Thyroid gland (tissue), 4 donors: ENCODE measurements at regions not wholly inside any gene's neighbourhood (a gene's known extent, or its start where the extent isn't known, plus 50 kb on each side); places are given as distances from the start of the nearest gene placed in this dataset.

Source experiments
- DNase-seq, 2 donors: peaks; one replicate each; pipeline ENCODE4 v3.0.0-alpha.2; 2019
- H3K27ac ChIP-seq, 3 donors: fragments of 200-600 bp; sonication (generic); 1 replicate in 2 of 3; 2 replicates in 1 of 3; pipeline ENCODE4 v1.5.1; 2016 to 2019; ENCODE audit warnings: mild to moderate bottlenecking in 1 of 3, moderate library complexity in 1 of 3
- H3K27me3 ChIP-seq: fragments of 200-600 bp; sonication (generic); one replicate; pipeline ENCODE4 v1.5.1; 2019
- H3K36me3 ChIP-seq, 2 donors: fragments of 200-600 bp; sonication (generic); one replicate each; pipeline ENCODE4 v1.5.1; 2016 to 2019
- H3K4me1 ChIP-seq, 2 donors: fragments of 200-600 bp; sonication (generic); one replicate each; pipeline ENCODE4 v1.5.1; 2017 to 2019
- H3K4me3 ChIP-seq, 3 donors: fragments of 200-600 bp; sonication (generic); replicated peaks in 1 of 3; 1 replicate in 2 of 3; 2 replicates in 1 of 3; pipeline ENCODE4 v1.5.1; 2016; ENCODE audit warnings: mild to moderate bottlenecking in 1 of 3
- H3K9me3 ChIP-seq: fragments of 200-600 bp; sonication (generic); one replicate; pipeline ENCODE4 v1.5.1; 2017
- POLR2A ChIP-seq, 2 donors: fragments of 450-650 bp; IDR thresholded peaks; one replicate each; pipeline ENCODE4 v1.6.1; 2017; ENCODE audit warnings: antibody characterized with exemption in 2 of 2, mild to moderate bottlenecking in 2 of 2, moderate library complexity in 1 of 2
- WGBS, 2 donors: methylation state at CpG; one replicate each; pipeline ENCODE4 v1.1.5; 2017; 5-methylcytosine and 5-hydroxymethylcytosine counted together
- intact Hi-C: fragments of 100-400 bp; cut with DNase I; formaldehyde crosslinking; loops from one replicate; pipeline ENCODE4 v1.15.1; 2023
- TF ChIP-seq, protein P1 (sequence below), 6 experiments: fragments of 200-600 bp in 3 of 6; fragments of 450-650 bp in 3 of 6; sonication (generic) in 3 of 6; IDR thresholded peaks; one replicate each; pipeline ENCODE4 v1.5.1; 2016 to 2019; ENCODE audit warnings: antibody characterized with exemption in 6 of 6, mild to moderate bottlenecking in 2 of 6, inconsistent platforms in 1 of 6, moderate library complexity in 1 of 6

DNA sequence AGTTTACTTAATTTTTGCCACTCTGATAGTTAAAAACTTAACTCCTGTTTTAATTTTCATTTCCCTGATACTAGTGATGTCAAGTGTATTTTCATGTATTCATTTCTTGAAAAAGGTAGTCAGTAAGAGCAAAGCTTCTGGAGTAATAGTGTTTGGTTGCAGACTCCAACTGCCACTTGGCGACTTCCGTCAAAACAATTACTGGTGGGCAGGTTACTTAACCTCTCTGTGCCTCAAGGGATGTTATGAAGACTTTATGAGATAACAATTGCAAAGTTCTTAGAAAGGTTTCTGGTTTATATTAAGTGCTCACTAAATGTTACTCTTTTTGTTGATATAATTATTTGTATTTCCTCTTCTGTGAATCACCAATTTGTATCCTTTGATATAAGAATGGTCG lies 129.7 kb downstream of the NFKBIZ start:
- H3K4me1 ChIP-seq = no peaks in the 10 kb centered on the region
- 90 to 94% methylated on average over 3 of the region's 3 CpGs for WGBS, 2 donors
- intact Hi-C loops = no loop called here

DNA sequence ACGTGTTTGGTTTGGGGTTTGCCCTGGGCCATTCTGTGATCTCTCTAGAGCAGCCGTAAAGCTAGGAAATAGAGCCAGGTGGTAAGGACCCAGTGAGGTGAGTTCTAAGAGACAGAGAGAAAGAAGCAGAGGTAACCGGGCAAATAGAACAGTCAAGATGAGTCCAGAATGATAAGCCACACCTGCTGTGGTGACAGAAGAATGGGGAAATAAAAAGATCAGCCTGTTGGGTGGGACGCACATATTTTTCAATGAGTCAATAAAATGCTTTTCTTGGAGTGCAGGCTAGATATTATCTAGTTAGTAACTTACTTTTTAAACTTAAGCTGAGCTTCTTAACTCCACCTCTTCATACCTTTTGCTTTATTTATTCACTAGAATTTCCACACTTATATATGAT lies 135.0 kb downstream of the NFKBIZ start:
- 94 to 97% methylated on average over 4 of the region's 4 CpGs for WGBS, 2 donors
- Histone ChIP-seq H3K4me3 (no peak overlapping the region), H3K9me3 (no peaks in the 10 kb centered on the region), H3K36me3 (no peaks in the 10 kb centered on the region), H3K27ac (no peak overlapping the region), H3K27me3 (no peaks in the 10 kb centered on the region), H3K4me1 (no peaks in the 10 kb centered on the region)
- intact Hi-C loops = no loop called here
- TF ChIP-seq POLR2A (IDR thresholded peaks at IDR 0.05) = no peak
- TF ChIP-seq, protein P1, sequence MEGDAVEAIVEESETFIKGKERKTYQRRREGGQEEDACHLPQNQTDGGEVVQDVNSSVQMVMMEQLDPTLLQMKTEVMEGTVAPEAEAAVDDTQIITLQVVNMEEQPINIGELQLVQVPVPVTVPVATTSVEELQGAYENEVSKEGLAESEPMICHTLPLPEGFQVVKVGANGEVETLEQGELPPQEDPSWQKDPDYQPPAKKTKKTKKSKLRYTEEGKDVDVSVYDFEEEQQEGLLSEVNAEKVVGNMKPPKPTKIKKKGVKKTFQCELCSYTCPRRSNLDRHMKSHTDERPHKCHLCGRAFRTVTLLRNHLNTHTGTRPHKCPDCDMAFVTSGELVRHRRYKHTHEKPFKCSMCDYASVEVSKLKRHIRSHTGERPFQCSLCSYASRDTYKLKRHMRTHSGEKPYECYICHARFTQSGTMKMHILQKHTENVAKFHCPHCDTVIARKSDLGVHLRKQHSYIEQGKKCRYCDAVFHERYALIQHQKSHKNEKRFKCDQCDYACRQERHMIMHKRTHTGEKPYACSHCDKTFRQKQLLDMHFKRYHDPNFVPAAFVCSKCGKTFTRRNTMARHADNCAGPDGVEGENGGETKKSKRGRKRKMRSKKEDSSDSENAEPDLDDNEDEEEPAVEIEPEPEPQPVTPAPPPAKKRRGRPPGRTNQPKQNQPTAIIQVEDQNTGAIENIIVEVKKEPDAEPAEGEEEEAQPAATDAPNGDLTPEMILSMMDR (IDR thresholded peaks at IDR 0.05) = no peak
- DNase-seq = no peak

More for the DNA sequence above, 129.7 kb downstream of the NFKBIZ start:
- no peak for DNase-seq
- no peak overlapping the region for H3K4me3 ChIP-seq
- no peaks in the 10 kb centered on the region for H3K36me3 ChIP-seq
- no peak overlapping the region for H3K27ac ChIP-seq
- no peaks in the 10 kb centered on the region for H3K27me3 ChIP-seq
- no peaks in the 10 kb centered on the region for H3K9me3 ChIP-seq
- TF ChIP-seq, protein P1 (IDR thresholded peaks at IDR 0.05) = no peak

DNA sequence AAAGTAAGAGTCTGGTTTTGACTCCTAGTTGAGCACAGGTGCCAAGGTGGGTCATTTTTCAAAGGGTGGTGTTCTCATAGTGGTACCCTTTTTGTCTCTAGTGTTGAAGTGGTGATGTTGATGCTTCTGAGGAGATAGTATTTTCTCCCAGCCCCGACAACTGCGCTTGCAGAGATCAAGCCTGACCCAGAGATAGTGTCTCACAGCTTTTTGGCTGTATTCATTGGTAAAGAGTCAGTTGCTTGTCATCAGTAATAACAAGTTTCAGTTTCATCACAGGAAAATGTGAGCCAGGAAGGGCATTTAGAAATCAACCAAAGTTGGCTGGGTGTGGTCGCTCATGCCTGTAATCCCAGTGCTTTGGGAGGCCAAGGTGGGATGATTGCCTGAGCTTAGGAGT lies 139.3 kb downstream of the NFKBIZ start:
- TF ChIP-seq, protein P1 (IDR thresholded peaks at IDR 0.05) = no peak
- H3K27me3 ChIP-seq = no peaks in the 10 kb centered on the region
- H3K4me1 ChIP-seq = peaks cover 5 to 6% of the 10 kb centered on the region in 2 donors
- H3K27ac ChIP-seq = no peak overlapping the region
- intact Hi-C loops = no loop called here
- no peaks in the 10 kb centered on the region for H3K36me3 ChIP-seq
- WGBS, 2 donors = 87 to 94% methylated on average over 3 of the region's 3 CpGs
- H3K9me3 ChIP-seq = no peaks in the 10 kb centered on the region
- DNase-seq = no peak
- H3K4me3 ChIP-seq = no peak overlapping the region

DNA sequence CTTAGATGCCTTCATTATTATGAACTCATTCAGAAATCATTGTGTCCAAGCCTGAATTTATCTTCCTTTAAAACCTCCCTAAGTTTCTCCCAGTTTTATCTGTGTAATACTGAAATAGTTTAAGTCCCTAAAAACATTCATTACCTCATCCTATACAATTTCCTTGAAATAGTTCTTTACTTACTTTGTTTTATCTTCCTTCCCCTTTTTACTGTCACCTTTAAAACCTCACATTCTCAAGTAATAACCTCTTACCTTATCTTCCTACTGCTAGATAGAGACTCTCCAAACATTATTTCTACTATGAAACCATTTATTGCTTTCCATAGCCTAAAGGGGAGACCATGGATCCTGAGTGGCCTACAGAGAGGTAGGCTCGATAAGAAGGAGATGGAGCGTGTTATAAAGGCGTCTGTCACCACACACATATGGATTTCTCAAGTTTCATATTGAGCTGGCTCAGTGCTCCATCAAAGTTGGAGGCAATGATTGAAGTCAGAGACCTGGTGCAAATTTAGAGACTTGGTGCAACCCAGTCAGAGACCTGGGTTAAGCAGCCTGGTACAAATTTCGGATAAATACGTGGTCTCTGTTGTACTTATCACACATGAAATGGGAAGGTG lies 140.4 kb downstream of the NFKBIZ start:
- Histone ChIP-seq H3K36me3 (no peaks in the 10 kb centered on the region), H3K4me1 (peaks cover 5 to 6% of the 10 kb centered on the region in 2 donors), H3K9me3 (no peaks in the 10 kb centered on the region), H3K4me3 (no peak overlapping the region), H3K27me3 (no peaks in the 10 kb centered on the region), H3K27ac (no peak overlapping the region)
- intact Hi-C loops = no loop called here
- WGBS, 2 donors = 85 to 97% methylated on average over 5 of the region's 5 CpGs
- no peak for DNase-seq
- TF ChIP-seq, protein P1 (IDR thresholded peaks at IDR 0.05) = no peak
- TF ChIP-seq POLR2A (IDR thresholded peaks at IDR 0.05) = no peak

DNA sequence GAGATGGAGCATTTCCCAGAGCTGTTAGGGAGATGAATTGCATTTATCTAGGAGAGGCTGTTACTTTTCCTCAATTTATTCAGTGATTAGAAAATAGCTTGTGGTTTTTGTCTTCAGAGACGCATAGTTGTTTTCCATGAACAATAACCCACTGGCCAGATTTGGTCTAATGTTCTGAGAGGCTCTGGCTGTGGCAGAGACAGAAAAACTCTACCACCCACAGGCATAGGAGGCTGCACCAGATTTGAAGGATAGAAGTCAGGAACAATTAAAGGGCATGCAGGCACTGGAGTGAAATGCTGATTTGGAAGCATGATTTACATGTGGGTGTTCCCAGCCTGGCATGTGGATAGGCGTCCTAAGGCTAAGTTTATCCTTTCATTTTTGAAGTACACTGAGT lies 143.5 kb downstream of the NFKBIZ start:
- no peak overlapping the region for H3K27ac ChIP-seq

More for the DNA sequence above, 143.5 kb downstream of the NFKBIZ start:
- Histone ChIP-seq H3K9me3 (no peaks in the 10 kb centered on the region), H3K4me3 (no peak overlapping the region), H3K27me3 (no peaks in the 10 kb centered on the region), H3K4me1 (peaks cover 5 to 6% of the 10 kb centered on the region in 2 donors), H3K36me3 (no peaks in the 10 kb centered on the region)
- WGBS, 2 donors = 81 to 83% methylated on average over 2 of the region's 2 CpGs
- intact Hi-C loops = no loop called here
- TF ChIP-seq, protein P1 (IDR thresholded peaks at IDR 0.05) = no peak
- TF ChIP-seq POLR2A (IDR thresholded peaks at IDR 0.05) = no peak
- DNase-seq = no peak
